Left lung (tissue), 4 donors: ENCODE measurements at regions not wholly inside any gene's neighbourhood (a gene's known extent, or its start where the extent isn't known, plus 50 kb on each side); places are given as distances from the start of the nearest gene placed in this dataset.

Source experiments
- ATAC-seq: fragments of 200-7000 bp; cut with Tn5 transposase; one replicate; pipeline ENCODE4 v1.9.1; 2020; ENCODE audit warnings: moderate library complexity
- DNase-seq, 4 donors: peaks; one replicate each; pipeline ENCODE4 v3.0.0-alpha.2; 2013 to 2020
- H3K27ac ChIP-seq, 2 donors: fragments of 200-600 bp; sonication (generic) in 1 of 2; one replicate each; pipeline versions ENCODE4 v1.5.0 to v1.8.0; 2020 to 2021
- H3K27me3 ChIP-seq, 2 donors: fragments of 200-600 bp; sonication (generic) in 1 of 2; one replicate each; pipeline versions ENCODE4 v1.5.0 to v1.8.0; 2020 to 2021
- H3K36me3 ChIP-seq, 2 donors: fragments of 200-600 bp; sonication (generic) in 1 of 2; one replicate each; pipeline versions ENCODE4 v1.5.0 to v1.8.0; 2020 to 2021
- H3K4me1 ChIP-seq, 2 donors: fragments of 200-600 bp; one replicate each; pipeline ENCODE4 v1.8.0; 2021
- H3K4me3 ChIP-seq, 2 donors: fragments of 200-600 bp; sonication (generic) in 1 of 2; one replicate each; pipeline versions ENCODE4 v1.5.0 to v1.8.0; 2020 to 2021; ENCODE audit warnings: mild to moderate bottlenecking in 1 of 2
- H3K9me3 ChIP-seq, 2 donors: fragments of 200-600 bp; sonication (generic) in 1 of 2; one replicate each; pipeline versions ENCODE4 v1.5.0 to v1.8.0; 2020 to 2021
- intact Hi-C, 2 donors: fragments of 100-400 bp; cut with DNase I; formaldehyde crosslinking; loops; one replicate each; pipeline versions ENCODE4 v1.11.2 to v1.14.2; 2022
- TF ChIP-seq, protein P1 (sequence below), 2 donors: fragments of 200-600 bp; sonication (generic) in 1 of 2; IDR thresholded peaks; one replicate each; pipeline versions ENCODE4 v1.5.0 to v1.8.0; 2021; ENCODE audit warnings: antibody characterized with exemption in 2 of 2
- donor health status: DM: no; HTN: yes; CAD: no.
- donor health status: DM: no; HTN: no; CAD: no.

DNA sequence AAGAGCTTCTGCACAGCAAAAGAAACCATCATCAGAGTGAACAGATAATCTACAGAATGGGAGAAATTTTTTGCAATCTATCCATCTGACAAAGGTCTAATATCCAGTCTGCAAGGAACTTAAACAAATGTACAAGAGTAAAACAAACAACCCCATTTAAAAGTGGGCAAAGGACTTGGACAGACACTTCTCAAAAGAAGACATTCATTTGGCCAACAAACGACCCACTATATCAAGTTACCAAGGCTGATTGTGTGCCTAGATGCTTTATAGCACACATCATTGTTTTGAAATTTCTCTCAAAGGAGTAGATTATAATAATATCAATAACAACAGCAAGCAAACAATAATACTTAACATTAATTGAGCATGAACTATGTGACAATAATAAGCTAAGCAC, 117.1 kb downstream of the TFPI2 start:
- ATAC-seq (no peak), DNase-seq (no peak)
- no peaks in the 10 kb centered on the region for H3K4me1 ChIP-seq
- TF ChIP-seq, protein P1, sequence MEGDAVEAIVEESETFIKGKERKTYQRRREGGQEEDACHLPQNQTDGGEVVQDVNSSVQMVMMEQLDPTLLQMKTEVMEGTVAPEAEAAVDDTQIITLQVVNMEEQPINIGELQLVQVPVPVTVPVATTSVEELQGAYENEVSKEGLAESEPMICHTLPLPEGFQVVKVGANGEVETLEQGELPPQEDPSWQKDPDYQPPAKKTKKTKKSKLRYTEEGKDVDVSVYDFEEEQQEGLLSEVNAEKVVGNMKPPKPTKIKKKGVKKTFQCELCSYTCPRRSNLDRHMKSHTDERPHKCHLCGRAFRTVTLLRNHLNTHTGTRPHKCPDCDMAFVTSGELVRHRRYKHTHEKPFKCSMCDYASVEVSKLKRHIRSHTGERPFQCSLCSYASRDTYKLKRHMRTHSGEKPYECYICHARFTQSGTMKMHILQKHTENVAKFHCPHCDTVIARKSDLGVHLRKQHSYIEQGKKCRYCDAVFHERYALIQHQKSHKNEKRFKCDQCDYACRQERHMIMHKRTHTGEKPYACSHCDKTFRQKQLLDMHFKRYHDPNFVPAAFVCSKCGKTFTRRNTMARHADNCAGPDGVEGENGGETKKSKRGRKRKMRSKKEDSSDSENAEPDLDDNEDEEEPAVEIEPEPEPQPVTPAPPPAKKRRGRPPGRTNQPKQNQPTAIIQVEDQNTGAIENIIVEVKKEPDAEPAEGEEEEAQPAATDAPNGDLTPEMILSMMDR (IDR thresholded peaks at IDR 0.05) = no peak
- intact Hi-C loops = no loop called here
- no peak overlapping the region for H3K4me3 ChIP-seq
- H3K9me3 ChIP-seq = no peaks in the 10 kb centered on the region
- H3K27me3 ChIP-seq = no peaks in the 10 kb centered on the region
- H3K27ac ChIP-seq = no peak overlapping the region
- H3K36me3 ChIP-seq = no peaks in the 10 kb centered on the region

DNA sequence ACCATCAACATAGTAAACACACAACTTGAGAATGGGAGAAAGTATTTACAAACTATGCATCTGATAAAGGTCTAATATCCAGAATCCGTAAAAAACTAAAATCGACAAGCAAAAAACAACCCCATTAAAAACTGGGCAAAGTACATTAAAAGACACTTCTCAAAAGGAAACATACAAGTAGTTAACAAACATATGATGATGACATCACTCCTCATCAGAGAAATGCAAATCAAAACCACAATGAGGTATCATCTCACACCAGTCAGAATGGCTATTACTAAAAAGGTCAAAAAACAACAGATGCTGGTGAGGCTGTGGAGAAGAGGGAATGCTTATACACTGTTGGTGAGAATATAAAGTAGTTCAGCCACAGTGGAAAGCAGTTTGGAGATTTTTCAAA, 125.1 kb downstream of the TFPI2 start:
- TF ChIP-seq, protein P1 (IDR thresholded peaks at IDR 0.05) = no peak
- intact Hi-C loops = no loop called here
- ATAC-seq (no peak), DNase-seq (no peak)
- H3K4me3 ChIP-seq = no peak overlapping the region
- H3K4me1 ChIP-seq = no peaks in the 10 kb centered on the region
- H3K9me3 ChIP-seq = peaks cover 0 to 2% of the 10 kb centered on the region in 2 donors
- no peaks in the 10 kb centered on the region for H3K36me3 ChIP-seq
- H3K27ac ChIP-seq = no peak overlapping the region
- no peaks in the 10 kb centered on the region for H3K27me3 ChIP-seq

DNA sequence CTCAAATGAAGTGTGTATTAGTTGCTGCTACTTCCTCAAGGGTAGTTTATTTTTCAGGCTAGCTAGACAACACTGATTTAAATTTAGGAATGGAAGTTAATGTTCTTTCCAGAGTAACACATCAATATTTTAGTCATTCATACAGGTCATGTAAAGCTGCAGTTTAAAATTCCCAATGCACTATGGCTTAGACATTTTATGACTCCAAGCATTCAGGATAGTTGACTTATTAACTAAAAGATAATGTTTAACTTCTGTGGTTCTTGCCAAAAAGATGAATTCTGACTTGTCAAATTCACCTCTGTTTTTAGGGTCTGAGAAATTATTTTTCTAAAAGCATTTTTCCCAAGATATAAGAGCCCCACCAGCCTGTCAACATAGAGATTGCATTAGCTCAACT, 131.9 kb downstream of the TFPI2 start:
- no peak for ATAC-seq
- Histone ChIP-seq H3K27ac (no peak overlapping the region), H3K4me3 (no peak overlapping the region), H3K4me1 (no peaks in the 10 kb centered on the region), H3K36me3 (no peaks in the 10 kb centered on the region), H3K27me3 (no peaks in the 10 kb centered on the region), H3K9me3 (no peaks in the 10 kb centered on the region)
- TF ChIP-seq, protein P1 (IDR thresholded peaks at IDR 0.05) = no peak
- intact Hi-C loops = no loop called here
- DNase-seq = no peak

DNA sequence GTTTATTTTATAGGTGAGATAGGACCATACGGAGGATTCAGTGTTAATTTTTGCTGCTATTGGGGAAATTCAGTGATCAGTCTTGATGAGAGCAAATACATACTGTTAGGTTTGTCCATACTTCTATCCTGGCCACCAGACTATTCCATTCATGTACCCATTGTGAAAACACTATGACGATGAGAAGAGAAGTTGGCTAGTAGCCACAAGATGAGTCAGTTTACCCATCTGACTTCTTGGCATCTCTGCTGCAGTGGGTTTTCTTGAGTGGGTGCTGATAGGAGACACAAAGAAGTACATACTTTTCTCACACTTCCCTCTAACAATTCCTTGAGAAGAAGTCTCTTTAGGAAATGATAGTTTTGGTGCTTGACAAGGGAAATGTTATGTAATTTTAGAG, 133.1 kb downstream of the TFPI2 start:
- intact Hi-C loops = no loop called here
- Histone ChIP-seq H3K9me3 (no peaks in the 10 kb centered on the region), H3K27me3 (no peaks in the 10 kb centered on the region), H3K4me1 (no peaks in the 10 kb centered on the region), H3K36me3 (no peaks in the 10 kb centered on the region), H3K4me3 (no peak overlapping the region), H3K27ac (no peak overlapping the region)
- DNase-seq (no peak), ATAC-seq (no peak)
- TF ChIP-seq, protein P1 (IDR thresholded peaks at IDR 0.05) = no peak

DNA sequence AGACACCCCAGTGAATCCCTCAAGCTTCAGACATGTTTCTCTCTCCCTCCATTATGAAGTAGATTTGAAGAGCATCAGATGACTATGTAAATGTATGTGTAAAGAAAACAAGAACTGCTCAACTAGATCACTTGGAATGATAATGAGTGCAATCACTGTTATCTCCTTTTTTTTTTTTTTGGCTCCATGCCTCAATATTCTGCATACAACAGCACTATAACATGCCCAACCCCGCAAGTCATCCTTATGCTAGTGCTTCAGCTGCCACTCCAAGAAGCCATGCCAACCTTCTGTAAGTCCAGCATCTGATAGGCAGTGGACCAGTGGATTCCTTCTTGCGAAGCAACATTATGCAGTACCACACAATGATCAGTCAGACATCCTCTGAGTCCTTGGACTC, 133.7 kb downstream of the TFPI2 start:
- no peak for ATAC-seq
- Histone ChIP-seq H3K27me3 (no peaks in the 10 kb centered on the region), H3K9me3 (no peaks in the 10 kb centered on the region), H3K36me3 (no peaks in the 10 kb centered on the region), H3K27ac (no peak overlapping the region), H3K4me3 (no peak overlapping the region), H3K4me1 (no peaks in the 10 kb centered on the region)
- TF ChIP-seq, protein P1 (IDR thresholded peaks at IDR 0.05) = no peak
- DNase-seq = no peak
- intact Hi-C loops = no loop called here
